GM12874 (cell line): ENCODE measurements at regions not wholly inside any gene's neighbourhood (a gene's known extent, or its start where the extent isn't known, plus 50 kb on each side); places are given as distances from the start of the nearest gene placed in this dataset.

Experiments used
- CTCF ChIP-seq: IDR thresholded peaks from 2 replicates; pipeline ENCODE4 v1.5.1; 2011; ENCODE audit warnings: low read depth, mild to moderate bottlenecking, control low read depth, low read length, moderate library complexity; ENCODE audit not compliant: insufficient read depth

- TF ChIP-seq CTCF: no peak
Observed at GRCh38 chr10:83678850-83679249, 460.5 kb upstream of the GHITM start.

- no peak for TF ChIP-seq CTCF
Observed at GRCh38 chr10:83680470-83680891, 458.8 kb upstream of the GHITM start.

GRCh38 chr10:83682414-83682813, 456.9 kb upstream of the GHITM start:
- no peak for TF ChIP-seq CTCF

- no peak for TF ChIP-seq CTCF
Observed at GRCh38 chr10:83685458-83685857, 453.9 kb upstream of the GHITM start.

GRCh38 chr10:83691791-83692596, 447.3 kb upstream of the GHITM start:
- no peak for TF ChIP-seq CTCF

- no peak for TF ChIP-seq CTCF
Observed at GRCh38 chr10:83698899-83699298, 440.4 kb upstream of the GHITM start.

GRCh38 chr10:83701799-83702198, 437.5 kb upstream of the GHITM start:
- TF ChIP-seq CTCF: no peak
